Heart left ventricle (tissue), 16 donors: ENCODE measurements at regions not wholly inside any gene's neighbourhood (a gene's known extent, or its start where the extent isn't known, plus 50 kb on each side); places are given as distances from the start of the nearest gene placed in this dataset.
A peak's percentile ranks its signal among the peaks of the same experiment; 100 is the strongest.

ENCODE experiments used
- ATAC-seq, 4 donors: fragments of 200-7000 bp; cut with Tn5 transposase; one replicate each; pipeline ENCODE4 v1.9.1; 2020 to 2022; ENCODE audit warnings: moderate library complexity in 4 of 4, mild to moderate bottlenecking in 3 of 4, moderate number of reproducible peaks in 1 of 4
- DNase-seq, 5 donors: peaks; one replicate each; pipeline ENCODE4 v3.0.0-alpha.2; 2020
- H3K27ac ChIP-seq, 12 donors: fragments of 200-600 bp; sonication (generic) in 4 of 12; one replicate each; pipeline versions ENCODE4 v1.5.0 to v1.8.0; 2016 to 2022; ENCODE audit warnings: mild to moderate bottlenecking in 2 of 12
- H3K27me3 ChIP-seq, 9 donors: fragments of 200-600 bp; sonication (generic) in 2 of 9; one replicate each; pipeline versions ENCODE4 v1.5.1 to v1.8.0; 2016 to 2022; ENCODE audit warnings: mild to moderate bottlenecking in 3 of 9
- H3K36me3 ChIP-seq, 9 donors: fragments of 200-600 bp; sonication (generic) in 2 of 9; one replicate each; pipeline versions ENCODE4 v1.5.0 to v1.8.0; 2018 to 2022; ENCODE audit warnings: mild to moderate bottlenecking in 2 of 9
- H3K4me1 ChIP-seq, 12 donors: fragments of 200-600 bp; sonication (generic) in 4 of 12; one replicate each; pipeline versions ENCODE4 v1.5.0 to v1.8.0; 2016 to 2022; ENCODE audit warnings: mild to moderate bottlenecking in 3 of 12
- H3K4me3 ChIP-seq, 12 donors: fragments of 200-600 bp; sonication (generic) in 4 of 12; one replicate each; pipeline versions ENCODE4 v1.5.0 to v1.8.0; 2017 to 2022; ENCODE audit warnings: mild to moderate bottlenecking in 9 of 12, moderate library complexity in 4 of 12
- H3K9me3 ChIP-seq, 12 donors: fragments of 200-600 bp; sonication (generic) in 4 of 12; one replicate each; pipeline versions ENCODE4 v1.5.0 to v1.8.0; 2016 to 2022; ENCODE audit warnings: mild to moderate bottlenecking in 1 of 12
- POLR2A ChIP-seq, 2 donors: fragments of 450-650 bp; IDR thresholded peaks; one replicate each; pipeline ENCODE4 v1.6.1; 2017; ENCODE audit warnings: antibody characterized with exemption in 2 of 2, mild to moderate bottlenecking in 2 of 2, moderate library complexity in 2 of 2
- WGBS, 4 donors: extraction: QIAGEN DNeasy Blood & Tissue Kit in 2 of 4; methylation state at CpG; one replicate each; pipeline versions ENCODE4 v1.1.5 to v1.1.7; 2013 to 2018; 5-methylcytosine and 5-hydroxymethylcytosine counted together
- intact Hi-C, 10 donors: fragments of 100-400 bp; cut with DNase I; formaldehyde crosslinking; loops; one replicate each; pipeline versions ENCODE4 v1.11.1 to v1.14.2; 2022
- TF ChIP-seq, protein P1 (sequence below), 12 donors: fragments of 200-600 bp; sonication (generic) in 4 of 12; IDR thresholded peaks; one replicate each; pipeline versions ENCODE4 v1.5.0 to v1.8.0; 2018 to 2022; ENCODE audit warnings: antibody characterized with exemption in 12 of 12, mild to moderate bottlenecking in 5 of 12
- donor health status: ischemic (EF 13 %, LVEDD 7.1; RV severe dilation, severe dysfunction).
- donor health status: healthy with polysubstance abuse.
- donor health status: DM: no; HTN: yes; CAD: no.
- donor health status: DM: no; HTN: no; CAD: no.
- donor health status: ischemic (EF 25% LVEDD 6.9; RV normal size, moderate dysfunction).
- donor health status: ischemic (EF 25% LVEDD 5.7; RV mildly dilated, moderate dysfunction).
- donor health status: healthy.
- donor health status: DM: yes; HTN: yes; CAD: no.
- donor health status: ischemic (EF 35%, LVEDD 5.7; RV mildly dilated, moderate dysfunction).
- donor health status: nonischemic (EF 11% LVEDD 7.7; RV severe dilation, severe dysfunction).
- donor health status: DM: yes; HTN: yes; CAD: no.
- donor health status: PGD.
- donor health status: ischemic (EF 29% LVEDD 5.4; RV normal size, mild dysfunction).
- donor health status: nonischemic (EF 23%, LVEDD 6.1; RV moderate dilation, normal function).

DNA sequence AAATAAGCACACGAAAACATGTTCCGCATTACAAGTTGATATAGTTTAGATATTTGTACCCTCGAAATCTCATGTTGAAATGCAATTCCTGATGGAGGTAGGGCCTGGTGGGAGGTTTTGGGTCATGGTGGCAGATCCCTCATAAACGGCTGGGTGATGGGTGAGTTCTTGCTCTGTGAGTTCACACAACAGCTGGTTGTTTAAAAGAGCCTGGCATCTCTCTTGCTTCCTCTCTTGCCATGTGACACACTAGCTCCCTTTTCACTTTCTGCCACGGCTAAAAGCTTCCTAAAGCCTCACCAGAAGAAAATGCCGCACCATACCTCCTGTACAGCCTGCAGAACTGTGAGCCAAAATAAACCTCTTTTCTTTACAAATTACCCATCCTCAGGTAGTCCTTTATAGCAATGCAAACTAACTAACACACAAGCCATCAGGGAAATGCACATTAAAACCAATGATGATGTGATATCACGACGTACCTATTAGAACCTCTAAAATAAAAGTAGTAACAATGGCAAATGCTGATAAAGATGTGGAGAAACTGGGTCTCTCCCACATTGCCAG, 188.5 kb downstream of the ANAPC1 start:
- H3K4me1 ChIP-seq: peaks cover 0 to 41% (median 0%) of the 10 kb centered on the region in 12 donors
- peak overlapping the region in 1 of 12 donors; percentile 63 for H3K27ac ChIP-seq
- H3K36me3 ChIP-seq: no peaks in the 10 kb centered on the region
- intact Hi-C loops: no loop called here
- H3K27me3 ChIP-seq: no peaks in the 10 kb centered on the region
- H3K9me3 ChIP-seq: peaks cover 0 to 24% (median 0%) of the 10 kb centered on the region in 12 donors
- DNase-seq (no peak), ATAC-seq (no peak)
- 91 to 97% (median 94%) methylated on average over 8 of the region's 8 CpGs for WGBS, 4 donors
- no peak for TF ChIP-seq POLR2A (IDR thresholded peaks at IDR 0.05)
- TF ChIP-seq, protein P1, sequence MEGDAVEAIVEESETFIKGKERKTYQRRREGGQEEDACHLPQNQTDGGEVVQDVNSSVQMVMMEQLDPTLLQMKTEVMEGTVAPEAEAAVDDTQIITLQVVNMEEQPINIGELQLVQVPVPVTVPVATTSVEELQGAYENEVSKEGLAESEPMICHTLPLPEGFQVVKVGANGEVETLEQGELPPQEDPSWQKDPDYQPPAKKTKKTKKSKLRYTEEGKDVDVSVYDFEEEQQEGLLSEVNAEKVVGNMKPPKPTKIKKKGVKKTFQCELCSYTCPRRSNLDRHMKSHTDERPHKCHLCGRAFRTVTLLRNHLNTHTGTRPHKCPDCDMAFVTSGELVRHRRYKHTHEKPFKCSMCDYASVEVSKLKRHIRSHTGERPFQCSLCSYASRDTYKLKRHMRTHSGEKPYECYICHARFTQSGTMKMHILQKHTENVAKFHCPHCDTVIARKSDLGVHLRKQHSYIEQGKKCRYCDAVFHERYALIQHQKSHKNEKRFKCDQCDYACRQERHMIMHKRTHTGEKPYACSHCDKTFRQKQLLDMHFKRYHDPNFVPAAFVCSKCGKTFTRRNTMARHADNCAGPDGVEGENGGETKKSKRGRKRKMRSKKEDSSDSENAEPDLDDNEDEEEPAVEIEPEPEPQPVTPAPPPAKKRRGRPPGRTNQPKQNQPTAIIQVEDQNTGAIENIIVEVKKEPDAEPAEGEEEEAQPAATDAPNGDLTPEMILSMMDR (IDR thresholded peaks at IDR 0.05): no peak
- H3K4me3 ChIP-seq: no peak overlapping the region

DNA sequence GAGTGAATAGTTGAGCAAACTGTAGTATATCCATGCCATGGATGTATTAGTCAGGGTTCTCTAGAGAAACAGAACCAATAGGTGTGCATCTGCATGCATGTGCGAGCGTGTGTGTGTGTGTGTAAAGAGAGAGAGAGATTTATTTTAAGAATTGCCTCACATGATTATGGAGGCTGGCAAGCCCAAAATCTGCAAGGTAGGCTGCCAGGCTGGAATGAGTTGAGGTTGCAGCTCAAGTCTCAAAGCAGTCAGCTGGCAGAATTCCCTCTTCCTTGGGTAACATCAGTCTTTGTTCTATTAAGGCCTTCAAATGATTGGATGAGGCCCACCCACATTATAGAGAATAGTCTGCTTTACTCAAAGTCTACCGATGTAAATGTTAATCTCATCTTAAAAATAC, 187.8 kb downstream of the ANAPC1 start:
- Histone ChIP-seq H3K27me3 (no peaks in the 10 kb centered on the region), H3K36me3 (no peaks in the 10 kb centered on the region), H3K9me3 (peaks cover 0 to 24% (median 0%) of the 10 kb centered on the region in 12 donors), H3K27ac (no peak overlapping the region), H3K4me3 (no peak overlapping the region), H3K4me1 (peaks cover 0 to 47% (median 0%) of the 10 kb centered on the region in 12 donors)
- intact Hi-C loops: no loop called here
- 85 to 97% (median 93%) methylated on average over 3 of the region's 3 CpGs for WGBS, 4 donors
- DNase-seq: no peak
- no peak for TF ChIP-seq POLR2A (IDR thresholded peaks at IDR 0.05)
- no peak for ATAC-seq

DNA sequence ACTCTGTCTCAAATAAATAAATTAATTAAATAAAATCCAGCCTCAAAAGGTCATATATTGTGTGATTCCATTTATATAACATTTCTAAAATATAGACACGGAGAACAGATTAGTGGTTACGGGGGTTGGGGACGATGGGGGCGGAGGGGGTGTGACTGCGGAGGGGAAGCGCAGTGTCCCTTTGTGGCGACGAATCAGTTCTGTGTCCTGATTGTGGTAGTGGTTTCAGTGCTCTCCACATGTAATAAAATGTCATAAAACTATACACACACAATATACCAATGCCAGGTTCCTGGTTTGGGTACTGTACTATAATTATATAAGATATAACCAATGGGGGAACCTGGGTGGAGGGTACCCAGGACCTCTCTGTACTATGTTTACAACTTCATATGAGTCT, 186.4 kb downstream of the ANAPC1 start:
- DNase-seq (no peak), ATAC-seq (no peak)
- no peaks in the 10 kb centered on the region for H3K27me3 ChIP-seq
- H3K36me3 ChIP-seq: no peaks in the 10 kb centered on the region
- intact Hi-C loops: no loop called here
- H3K27ac ChIP-seq: peak overlapping the region in 1 of 12 donors; percentile 16
- WGBS, 4 donors: 88 to 95% (median 93%) methylated on average over 8 of the region's 8 CpGs
- peaks cover 0 to 24% (median 0%) of the 10 kb centered on the region in 12 donors for H3K9me3 ChIP-seq
- TF ChIP-seq, protein P1 (IDR thresholded peaks at IDR 0.05): no peak
- no peak for TF ChIP-seq POLR2A (IDR thresholded peaks at IDR 0.05)
- peaks cover 0 to 60% (median 9%) of the 10 kb centered on the region in 12 donors for H3K4me1 ChIP-seq
- H3K4me3 ChIP-seq: no peak overlapping the region

DNA sequence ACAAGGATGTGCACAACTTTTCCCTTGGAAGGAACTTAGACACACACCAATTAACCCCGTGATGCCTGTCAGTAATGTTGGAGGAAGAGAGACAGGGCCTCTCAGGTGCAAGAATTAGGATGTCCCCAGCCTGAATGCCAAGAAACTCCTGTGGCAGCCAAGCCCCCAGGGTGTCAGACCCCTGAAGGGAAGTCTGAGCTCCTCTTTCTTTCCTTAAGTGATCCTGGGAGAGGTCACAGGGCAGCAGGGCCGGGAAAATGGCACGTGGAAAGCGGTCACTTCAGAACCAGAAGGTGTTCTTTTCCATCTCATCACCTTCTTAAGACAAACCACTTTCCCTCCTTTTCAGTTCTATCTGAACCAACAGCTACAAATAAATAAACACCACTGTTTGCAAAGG, 185.9 kb downstream of the ANAPC1 start:
- no peaks in the 10 kb centered on the region for H3K36me3 ChIP-seq
- H3K9me3 ChIP-seq: peaks cover 0 to 24% (median 0%) of the 10 kb centered on the region in 12 donors
- H3K27ac ChIP-seq: peak overlapping the region in 1 of 12 donors; percentile 16
- H3K4me3 ChIP-seq: no peak overlapping the region
- DNase-seq (no peak), ATAC-seq (no peak)
- TF ChIP-seq, protein P1 (IDR thresholded peaks at IDR 0.05): no peak
- no peak for TF ChIP-seq POLR2A (IDR thresholded peaks at IDR 0.05)
- peaks cover 0 to 62% (median 9%) of the 10 kb centered on the region in 12 donors for H3K4me1 ChIP-seq
- WGBS, 4 donors: 83 to 85% (median 84%) methylated on average over 4 of the region's 4 CpGs
- intact Hi-C loops: no loop called here
- no peaks in the 10 kb centered on the region for H3K27me3 ChIP-seq
